GM19238 (cell line): ENCODE measurements at regions not wholly inside any gene's neighbourhood (a gene's known extent, or its start where the extent isn't known, plus 50 kb on each side); places are given as distances from the start of the nearest gene placed in this dataset.

ENCODE experiments used
- DNase-seq: peaks from one replicate; pipeline ENCODE4 v3.0.0; 2011; ENCODE audit warnings: low spot score; ENCODE audit not compliant: insufficient read length

DNA sequence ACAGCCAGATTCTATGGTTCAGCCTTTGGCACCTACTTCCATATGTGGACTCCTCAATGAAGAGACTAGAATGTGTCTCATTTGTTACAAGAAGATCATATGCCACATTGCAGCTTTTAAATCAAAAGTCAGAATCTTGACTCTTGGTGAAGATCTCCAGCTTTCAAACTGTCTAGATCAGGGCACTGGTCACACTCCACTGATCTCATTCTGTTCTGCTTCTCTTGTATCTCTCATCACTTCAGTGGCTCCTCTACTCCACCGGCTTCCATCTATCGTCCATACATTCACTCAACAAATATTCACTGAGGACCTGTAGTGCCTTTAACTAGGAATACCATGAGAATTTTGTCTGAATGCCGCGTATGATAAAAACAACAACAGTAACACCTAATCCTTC lies 203.3 kb upstream of the LPP start:
- DNase-seq = no peak

DNA sequence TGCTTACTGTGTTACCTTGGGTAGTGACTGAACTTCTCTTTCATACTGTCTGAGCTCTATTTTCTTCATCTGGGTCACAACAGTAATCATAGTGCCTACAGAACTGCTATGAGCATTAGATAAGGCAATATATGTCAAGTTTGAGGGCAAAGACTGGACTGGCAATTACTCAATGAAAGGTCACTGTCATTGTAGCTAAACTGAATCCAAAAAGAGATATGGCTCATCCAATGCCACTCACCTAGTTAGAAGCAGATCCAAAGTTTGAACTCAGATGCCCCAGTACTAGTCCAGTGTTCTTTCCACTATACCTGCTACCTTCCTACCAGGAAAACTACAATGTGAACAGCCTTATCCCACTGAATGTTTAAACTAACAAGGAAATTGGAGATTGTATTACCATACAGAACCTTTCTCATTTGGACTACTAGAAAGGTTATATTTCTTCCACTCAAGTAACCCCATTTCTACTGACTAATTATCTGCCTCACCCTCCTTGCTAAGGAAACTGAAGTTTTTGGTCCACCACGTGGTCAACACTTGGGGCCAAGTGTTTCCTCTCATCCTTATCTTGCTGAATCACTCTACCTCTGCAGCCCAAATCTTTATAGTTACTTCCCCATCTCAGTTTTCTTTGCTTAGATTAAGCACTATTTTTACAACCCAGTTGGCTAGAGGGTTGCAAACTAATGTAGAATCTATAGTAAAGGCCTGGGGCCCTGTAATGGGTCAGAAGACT lies 202.3 kb upstream of the LPP start:
- DNase-seq = no peak

DNA sequence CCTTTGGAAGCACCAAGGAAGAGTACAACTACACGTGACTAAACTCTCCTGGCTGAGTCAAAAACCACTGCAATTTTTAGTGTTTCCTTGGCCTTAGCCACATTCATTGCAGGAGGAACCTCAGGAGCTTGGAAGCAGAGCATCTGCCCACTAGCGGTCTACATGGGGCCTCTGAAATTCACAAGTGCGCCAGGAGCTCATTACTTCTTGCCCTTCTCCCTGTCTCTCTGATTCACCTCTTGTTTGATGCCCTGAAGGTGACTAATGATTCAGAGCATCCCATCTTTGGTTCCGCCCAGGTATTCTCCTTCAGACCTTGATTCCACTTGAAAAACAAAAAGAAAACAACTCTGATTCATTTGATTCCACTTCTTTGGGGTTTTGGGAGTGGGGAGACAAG lies 201.1 kb upstream of the LPP start:
- DNase-seq = no peak

DNA sequence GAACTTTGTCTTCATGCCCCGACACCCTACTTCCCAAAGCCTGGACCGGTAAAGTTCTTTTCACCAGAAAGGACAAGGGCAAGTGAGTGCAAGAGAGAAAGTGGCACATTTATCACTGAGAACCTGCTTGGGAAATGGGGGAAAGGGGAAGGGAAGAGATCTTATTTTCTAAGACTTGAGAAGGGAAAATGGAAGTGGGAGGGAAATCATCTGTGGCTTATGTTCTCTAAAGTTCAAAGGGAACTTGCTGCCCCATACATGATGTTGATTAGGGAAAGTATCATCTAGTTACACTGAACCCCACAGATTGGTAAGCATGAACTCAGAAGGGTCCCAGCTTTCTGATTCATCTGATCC lies 199.5 kb upstream of the LPP start:
- no peak for DNase-seq

DNA sequence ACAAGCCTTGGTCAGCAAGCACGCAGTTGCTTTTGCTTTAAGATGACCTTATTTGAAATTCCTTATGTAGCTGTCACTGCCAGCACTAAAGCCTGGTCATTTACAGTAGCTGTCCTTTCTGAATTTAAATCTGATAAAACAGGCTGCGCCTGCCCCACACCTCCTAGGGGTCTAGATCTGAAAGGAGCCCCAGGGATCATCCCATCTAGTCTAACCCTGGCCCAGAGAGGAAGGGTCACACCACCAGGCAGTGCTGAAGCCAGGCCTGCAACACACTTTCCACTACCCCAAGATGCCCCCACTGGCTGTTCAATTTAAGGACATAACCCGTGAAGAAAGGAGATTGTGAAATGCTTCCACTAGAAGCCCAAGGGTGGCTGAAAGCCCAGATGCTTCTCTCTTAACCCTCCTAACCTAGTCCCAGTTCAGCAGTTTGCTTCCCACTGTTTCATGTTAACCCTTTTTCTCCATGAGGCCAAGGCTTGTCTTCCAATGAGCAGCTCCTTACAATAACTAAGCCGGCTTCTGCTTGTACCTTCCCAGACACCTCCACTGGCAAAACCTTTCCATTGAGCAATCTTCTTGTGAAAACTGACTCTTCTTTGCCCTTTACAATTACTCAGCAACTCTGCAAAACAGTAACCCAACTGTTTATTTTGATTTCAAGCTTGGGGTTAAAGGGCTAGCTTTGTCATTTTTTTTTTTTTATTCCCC lies 198.9 kb upstream of the LPP start:
- DNase-seq = no peak

DNA sequence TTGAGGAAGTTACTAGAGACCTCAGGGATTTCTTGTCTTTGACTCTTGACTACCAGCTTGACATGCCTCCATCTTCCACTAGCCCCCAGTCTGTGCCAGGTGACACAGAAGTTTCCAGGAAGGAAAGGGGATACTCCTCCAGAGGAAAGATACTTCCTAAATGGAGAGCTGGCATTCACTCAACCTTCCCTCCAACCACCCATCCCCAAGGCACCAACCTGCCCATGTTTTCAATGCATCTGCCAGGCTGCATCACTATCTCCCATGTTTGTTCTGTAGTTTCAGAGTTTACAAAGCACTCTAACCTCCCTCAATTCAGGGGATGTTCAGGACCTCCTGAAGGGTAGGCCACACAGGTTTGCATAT lies 198.4 kb upstream of the LPP start:
- no peak for DNase-seq

DNA sequence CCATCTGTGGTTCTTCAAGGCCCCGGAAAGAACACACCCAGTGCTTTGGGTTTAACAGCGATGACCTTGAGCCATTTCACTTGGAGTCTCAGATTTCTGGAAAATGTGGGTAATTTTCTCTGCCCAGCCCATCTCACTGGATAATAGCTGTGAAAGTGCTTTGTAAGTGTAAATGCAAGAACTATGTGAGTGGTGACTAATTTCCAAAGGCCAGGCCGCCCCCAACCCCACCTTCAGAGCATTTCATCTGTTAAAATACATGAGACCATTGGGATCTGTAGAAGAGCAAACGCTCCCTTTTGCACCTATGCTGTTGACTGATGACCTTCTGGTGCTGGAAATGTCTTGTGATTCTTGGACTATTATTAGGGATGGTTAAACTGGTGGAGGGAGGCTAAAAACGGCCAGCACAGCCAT lies 196.8 kb upstream of the LPP start:
- DNase-seq = no peak

DNA sequence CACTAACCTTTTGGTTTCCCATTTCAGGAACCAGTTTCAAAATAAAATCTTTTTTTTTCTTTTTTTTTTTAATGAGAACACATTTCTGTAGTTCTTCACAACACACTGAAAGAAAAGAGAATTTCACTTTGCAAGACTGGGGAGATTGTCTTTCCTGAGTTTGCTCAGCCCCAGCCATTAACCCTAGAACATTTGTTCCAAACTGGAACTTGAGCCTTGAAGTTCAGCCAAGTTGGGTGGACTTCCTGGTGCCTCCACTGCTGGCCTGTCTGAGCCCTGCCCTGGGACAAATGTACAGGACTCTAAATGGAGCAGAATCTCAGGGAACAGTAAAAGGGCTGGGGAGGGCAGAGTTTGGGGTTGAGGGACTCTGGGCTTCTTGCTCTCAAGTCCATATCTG lies 196.4 kb upstream of the LPP start:
- DNase-seq = no peak

DNA sequence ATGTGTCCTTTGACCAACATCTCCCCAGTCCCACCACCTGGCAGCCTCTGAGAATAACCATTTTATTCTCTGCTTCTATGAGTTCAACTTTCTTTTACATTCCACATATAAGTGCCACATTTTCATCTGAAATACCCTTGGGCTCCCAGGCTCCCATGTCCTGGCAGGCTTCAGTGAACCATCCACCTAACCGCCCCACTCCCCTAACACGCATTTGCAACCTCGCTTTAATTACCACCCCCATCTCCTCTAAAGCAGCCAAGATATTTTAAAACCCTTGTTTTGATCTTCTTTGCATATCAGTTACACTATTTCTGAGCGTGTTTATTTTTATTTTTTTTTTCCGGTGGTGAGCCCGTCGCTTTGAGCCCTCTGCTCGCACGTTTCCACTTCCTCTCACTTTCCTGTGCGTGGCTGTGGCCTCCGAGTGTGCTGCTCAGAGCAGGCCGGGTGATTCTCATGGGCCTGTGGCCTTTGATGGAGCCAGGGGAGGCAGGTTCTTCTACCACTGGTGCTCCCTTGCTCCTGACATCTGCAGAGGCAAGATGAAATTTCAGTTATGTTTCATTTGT lies 195.4 kb upstream of the LPP start:
- DNase-seq = no peak

DNA sequence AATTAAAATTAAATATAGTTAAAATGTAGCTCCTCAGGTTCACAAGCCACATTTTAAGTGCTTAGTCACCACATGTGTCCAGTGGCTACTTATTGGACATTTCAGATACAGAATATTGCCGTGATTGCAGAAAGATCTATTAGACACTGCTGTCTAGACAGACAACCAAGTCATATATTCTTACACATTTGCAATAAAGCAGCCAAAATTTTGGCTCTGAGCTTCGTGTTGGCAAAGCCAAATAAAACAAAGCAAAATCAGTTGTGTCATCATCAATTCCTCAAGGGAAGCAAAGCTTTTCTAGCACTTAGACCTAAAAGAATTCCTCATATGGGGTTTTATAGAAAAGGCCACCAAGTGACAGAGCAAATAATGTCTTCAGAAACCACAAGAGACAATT lies 193.1 kb upstream of the LPP start:
- no peak for DNase-seq

DNA sequence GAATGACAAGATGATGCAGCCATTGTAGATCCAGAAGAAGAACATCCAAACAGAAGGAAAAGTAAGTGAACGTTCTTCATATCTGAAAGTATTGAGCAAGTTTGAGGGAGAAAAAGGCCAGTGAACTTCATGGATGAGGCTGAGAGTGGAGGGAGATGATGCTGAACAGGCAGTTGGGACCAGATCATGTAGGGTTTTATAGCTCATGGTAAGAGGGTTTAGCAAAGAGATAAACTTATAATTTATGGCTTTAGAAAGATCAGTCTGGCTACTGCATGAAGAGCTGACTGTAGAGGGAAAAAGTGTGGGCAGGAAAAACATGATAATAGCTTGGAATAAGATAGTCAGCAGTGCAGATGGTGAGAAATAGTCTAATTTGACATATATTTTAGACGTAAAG lies 192.6 kb upstream of the LPP start:
- DNase-seq = no peak

DNA sequence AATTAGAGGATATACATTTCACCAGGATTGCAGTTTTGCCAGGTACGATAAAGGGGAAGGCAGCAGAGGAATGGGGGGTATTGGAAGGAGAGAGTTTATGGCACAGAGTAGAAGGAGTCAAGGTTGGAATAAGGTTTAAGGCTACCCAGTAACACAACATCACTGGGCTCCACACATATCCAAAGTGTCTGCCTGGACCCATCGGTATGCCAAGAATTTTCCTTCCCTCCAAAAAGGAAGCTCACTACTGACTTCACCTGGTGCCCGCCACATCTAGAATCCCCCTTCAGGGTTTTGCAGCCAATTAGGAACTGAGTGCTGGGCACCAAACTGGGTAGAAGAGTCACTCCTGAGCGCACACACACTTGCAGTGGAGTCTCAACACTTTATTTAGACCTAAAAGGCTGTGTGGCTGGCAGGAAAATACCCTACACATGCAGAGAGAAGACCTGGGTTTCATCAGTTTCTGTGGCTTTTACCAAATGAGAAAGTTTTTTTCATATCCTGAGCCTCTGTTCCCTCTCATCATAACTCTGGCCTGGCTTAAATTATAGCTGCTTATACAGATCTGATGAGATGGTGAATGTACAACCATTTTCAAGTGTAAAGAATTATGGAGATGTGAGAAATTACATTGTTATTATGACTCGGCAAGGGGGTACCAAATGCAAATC lies 190.8 kb upstream of the LPP start:
- DNase-seq = no peak

DNA sequence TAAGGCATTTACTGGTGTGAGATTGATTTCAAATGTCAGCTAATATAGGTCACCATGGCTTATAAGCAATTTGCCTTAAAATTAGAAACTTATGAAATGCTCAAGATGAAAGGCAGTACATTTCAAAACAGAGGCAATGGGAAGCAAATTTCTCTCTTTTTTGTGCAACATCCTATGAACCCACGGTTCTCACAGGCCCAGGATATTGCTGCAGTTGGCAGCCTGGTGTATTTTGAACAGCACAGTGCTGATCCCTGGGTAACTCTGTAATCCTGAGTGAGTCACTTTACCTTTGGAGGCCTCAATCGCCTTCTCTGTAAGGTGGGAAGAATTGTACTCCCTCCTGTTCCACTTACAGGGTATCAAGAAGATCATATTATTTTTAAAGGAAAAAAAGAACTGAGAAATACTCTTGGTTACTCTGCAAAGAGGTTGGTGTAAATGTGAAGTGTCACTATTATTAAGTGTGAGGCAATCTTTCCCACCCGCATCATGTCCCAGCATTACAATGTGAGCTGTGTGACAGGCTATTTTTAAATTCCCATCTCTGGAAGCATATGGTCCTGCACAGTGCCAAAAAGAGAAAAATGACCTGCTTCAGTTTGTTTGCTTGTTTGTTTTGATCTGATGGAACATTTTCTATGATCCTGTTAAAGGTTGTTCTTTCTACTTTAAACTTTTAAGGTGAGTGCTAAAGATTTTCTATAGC lies 190.1 kb upstream of the LPP start:
- no peak for DNase-seq

DNA sequence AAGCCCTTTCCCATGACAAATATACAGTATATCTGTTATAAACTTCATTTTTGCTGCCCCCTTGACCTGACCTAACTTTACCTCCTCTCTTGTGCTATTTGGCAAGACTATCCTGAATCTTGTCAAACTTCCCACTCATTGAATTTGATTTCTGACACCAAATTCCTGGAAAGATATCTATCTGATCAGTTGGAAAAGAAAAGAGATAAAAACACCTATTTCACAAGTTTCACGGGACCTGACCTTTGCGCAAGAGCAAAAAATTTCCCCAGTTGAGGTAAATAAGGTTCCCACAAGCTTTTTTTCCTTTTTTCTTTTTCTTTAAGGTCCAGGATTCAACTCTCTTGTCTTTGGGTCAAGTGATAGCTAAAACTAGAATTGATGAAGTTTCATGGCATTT lies 189.2 kb upstream of the LPP start:
- DNase-seq = no peak

DNA sequence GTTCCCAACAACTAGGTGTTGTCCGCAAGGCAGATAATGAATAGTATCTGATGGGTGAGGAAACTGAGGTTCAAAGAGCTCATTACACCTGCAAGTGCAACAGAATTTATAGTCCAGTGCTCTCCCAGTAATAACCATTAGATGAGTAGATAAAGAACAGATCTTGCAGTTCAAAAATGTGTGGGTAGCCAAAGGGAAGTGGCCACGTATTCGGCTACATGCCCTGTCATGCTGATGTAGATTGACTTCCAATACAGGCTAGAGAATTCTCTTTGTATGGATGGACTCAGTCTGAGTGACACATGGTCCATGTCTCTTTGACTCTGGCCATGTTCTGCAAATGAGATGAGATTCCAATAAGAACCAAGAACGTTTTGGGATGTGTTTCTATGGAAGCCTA lies 187.9 kb upstream of the LPP start:
- DNase-seq = no peak

DNA sequence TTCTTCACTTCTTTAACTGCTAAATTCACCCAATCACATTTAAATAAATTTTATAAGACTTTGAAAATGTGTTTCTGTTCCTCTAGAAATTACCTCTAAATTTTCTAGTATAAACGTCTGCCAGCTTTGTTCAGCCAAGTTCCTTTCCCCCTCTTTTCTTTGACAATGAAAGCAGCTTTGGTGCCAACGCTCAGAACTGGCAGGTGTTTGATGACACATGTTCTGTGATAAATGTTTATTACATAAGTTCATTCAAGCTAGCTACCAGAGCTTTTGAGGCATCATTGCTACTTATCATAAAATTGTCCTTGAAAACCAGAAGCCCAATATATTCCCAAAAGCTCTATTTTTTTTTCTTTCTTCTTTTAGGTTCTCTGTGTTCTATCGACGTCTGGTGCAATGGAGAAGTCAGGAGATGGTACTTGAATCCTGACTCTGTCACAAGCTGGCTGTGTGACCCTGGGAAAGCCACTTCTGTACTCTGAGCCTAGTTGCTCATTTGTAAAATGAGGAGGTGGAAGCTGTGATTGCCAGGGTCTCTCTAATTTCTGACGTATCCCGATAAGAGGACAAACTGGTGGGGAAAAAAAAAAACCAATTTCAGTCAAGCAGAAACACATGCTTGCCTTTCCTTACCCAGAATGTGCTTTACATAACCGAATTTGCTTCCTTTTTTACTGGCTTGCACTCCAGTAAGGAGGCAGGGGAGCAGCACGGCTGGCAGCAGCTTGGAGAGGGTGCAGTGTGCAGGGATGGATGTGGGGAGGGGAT lies 187.1 kb upstream of the LPP start:
- no peak for DNase-seq

DNA sequence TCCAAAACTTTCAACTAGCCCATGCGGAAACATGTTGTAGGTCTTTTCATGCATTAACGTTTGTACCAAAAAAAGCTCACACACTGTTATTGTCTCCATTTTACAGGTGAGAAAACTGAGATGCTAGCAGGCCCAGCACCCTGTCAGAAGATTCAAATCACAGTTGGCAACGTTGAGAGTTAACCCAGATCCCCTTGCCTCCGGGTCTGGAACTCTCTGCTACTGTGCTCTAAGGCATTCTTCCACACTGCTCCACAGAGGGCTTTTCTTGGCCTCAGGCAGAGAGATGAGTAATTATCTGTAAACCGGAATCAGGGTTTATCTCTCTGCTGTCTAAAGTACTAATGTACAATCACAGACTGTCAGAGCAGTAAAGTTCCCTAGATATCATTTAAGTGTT lies 186.0 kb upstream of the LPP start:
- no peak for DNase-seq

DNA sequence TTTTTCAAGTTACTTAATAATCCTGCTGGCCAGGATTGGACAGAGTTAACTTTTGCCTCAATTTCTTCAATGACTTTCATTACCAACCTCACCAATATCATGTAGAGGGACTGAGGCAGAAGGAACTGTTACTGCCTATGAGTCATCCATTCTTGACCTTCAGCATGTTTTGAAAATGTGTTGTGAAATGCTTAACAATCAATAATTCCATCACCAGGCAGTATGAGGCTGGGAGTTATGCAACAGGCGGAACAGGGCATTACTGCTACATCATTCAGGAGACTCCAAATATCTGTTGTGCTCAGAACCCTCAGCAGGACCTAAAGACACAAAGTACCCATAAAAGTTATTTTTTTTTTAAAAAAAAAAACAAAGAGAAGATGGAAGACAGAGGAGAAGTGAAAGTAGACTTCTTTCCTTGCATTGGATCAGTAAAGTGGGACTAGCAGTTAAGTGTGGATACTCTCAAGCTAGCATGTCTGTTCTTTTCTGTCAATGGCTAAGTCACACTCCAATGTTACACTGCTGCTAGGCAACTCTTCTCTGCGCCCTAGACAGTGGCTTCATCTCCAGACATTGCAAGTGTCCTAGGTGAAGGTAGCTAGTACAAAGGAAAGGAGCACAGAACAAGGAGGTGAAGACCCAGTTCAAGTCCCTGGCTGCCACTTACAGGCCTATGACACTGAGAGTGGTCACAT lies 184.9 kb upstream of the LPP start:
- DNase-seq = no peak

DNA sequence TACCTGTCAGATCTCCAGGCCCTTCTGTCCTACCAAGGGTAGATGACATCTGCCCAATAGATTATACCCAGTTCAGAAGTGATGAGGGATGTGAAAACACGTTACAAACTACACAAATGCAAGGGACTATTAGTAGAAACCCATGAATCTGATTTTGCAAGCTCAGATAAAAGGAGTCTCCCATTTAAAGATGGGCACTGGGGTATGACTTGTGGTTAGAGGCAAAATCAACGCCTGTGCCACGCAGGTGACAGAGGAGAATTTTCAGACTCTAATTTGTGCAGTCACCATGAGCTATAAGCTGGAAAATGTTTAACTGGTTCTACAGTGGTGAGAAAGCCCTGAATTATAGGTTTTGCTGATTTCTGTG lies 184.4 kb upstream of the LPP start:
- no peak for DNase-seq

DNA sequence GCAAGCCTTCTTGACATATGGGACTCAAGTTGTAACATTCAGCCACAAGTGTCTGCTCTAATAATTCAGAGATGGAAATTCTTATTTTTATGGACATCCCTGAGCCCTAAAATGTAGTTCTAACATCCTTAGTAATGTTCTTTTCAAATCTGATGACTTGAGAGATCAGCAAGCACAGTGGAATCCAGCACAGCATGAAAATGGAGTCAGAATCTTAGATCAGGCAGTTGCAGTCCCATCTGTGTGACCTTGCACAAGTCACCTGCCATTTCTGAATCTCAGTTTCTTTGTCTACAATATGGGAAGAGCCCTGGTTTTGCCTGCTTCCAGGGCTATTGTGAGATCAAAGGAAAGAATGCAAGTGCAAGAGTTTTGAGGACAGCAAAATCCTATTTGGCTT lies 183.9 kb upstream of the LPP start:
- DNase-seq = no peak

DNA sequence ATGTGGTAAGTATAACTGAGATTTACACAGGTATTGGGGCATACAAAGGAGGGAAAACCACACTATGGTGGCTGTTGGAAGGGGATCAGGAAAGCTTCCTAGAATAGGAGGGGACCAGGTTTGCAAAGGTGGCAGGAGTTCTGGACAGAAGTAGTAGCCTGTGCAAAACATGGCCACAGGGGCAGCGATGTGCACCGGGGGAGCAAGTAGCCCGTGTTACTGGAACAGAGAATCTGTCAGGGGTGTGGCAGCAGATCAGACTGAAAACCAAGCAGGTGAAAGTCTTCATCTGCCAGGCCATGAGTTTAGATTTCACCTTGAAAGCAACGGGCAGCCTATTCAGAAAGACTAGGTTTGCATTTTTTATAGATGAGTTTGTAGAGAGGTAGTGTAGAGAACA lies 182.3 kb upstream of the LPP start:
- DNase-seq = no peak
